ENCODE measurements at regions not wholly inside any gene's neighbourhood (a gene's known extent, or its start where the extent isn't known, plus 50 kb on each side); places are given as distances from the start of the nearest gene placed in this dataset.

DNA sequence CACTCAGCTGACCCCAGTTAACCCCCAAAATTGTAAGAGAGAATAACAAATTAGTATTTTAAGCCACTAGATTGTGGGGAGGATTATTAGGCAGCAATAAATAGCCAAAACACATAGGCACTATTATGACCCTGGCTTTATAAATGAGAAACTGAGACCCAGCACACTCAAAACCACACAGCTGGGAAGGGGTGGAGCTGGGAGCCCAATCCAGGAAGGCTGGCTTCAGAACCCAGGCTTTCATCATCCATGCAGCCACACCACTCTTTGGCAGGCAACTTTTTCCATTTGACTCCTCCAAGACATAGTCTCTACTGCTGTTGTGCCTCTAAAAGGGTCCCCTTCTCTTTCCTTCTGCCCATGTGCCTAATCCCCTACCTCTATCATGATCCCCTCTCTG is 253.8 kb downstream of the DHX15 start:
- no peak for DNase-seq (ENCODE audit: low read depth)
- no peak overlapping the region for H3K4me3 ChIP-seq (ENCODE audit: low read depth, low read length)
- TF ChIP-seq, protein P1, sequence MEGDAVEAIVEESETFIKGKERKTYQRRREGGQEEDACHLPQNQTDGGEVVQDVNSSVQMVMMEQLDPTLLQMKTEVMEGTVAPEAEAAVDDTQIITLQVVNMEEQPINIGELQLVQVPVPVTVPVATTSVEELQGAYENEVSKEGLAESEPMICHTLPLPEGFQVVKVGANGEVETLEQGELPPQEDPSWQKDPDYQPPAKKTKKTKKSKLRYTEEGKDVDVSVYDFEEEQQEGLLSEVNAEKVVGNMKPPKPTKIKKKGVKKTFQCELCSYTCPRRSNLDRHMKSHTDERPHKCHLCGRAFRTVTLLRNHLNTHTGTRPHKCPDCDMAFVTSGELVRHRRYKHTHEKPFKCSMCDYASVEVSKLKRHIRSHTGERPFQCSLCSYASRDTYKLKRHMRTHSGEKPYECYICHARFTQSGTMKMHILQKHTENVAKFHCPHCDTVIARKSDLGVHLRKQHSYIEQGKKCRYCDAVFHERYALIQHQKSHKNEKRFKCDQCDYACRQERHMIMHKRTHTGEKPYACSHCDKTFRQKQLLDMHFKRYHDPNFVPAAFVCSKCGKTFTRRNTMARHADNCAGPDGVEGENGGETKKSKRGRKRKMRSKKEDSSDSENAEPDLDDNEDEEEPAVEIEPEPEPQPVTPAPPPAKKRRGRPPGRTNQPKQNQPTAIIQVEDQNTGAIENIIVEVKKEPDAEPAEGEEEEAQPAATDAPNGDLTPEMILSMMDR (conservative IDR thresholded peaks at IDR 0.05; ENCODE audit: low read depth, low read length), result no peak

DNA sequence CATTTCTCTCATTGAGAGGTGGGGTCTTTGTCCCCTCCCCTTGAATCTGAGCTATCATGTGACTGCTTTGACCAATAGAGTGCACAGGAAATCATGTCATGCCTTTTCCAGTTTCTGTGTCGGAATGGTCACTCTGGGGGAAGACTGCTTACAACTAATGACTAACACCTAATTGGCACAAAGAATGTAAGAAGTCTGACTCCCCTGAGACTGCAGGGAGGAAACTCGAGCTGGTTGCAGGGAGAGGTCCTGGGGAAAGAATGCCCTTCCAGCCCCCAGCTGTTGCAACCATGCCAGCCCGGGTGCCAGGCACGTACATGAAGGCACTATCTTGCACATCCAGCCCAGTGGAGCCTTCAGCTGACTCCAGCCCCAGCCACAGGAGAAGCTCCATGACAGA is 254.2 kb downstream of the DHX15 start:
- TF ChIP-seq, protein P1 (conservative IDR thresholded peaks at IDR 0.05; ENCODE audit: low read depth, low read length), result no peak
- H3K4me3 ChIP-seq (ENCODE audit: low read depth, low read length), result no peak overlapping the region
- DNase-seq (ENCODE audit: low read depth), result peak; percentile 10

DNA sequence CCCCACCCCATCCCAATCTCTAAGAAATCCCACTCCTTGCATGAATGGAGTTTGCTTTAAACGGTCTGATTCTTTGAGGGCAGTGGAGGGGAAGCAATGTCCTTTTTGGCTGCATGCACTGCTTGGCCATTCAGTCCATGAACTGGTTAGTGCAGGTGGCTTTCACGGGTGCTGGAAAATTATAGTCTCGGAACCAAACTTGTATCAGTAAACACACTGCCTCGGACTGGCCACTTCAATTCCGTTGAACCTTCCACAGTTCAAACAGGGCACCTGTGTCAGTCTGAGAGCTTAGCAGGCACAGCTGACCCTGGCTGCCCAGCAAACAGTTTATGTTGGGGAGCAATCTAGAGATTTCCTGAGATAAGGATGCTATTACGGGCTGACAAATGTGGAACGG is 255.6 kb downstream of the DHX15 start:
- no peak overlapping the region for H3K4me3 ChIP-seq (ENCODE audit: low read depth, low read length)
- DNase-seq (ENCODE audit: low read depth), result no peak
- TF ChIP-seq, protein P1 (conservative IDR thresholded peaks at IDR 0.05; ENCODE audit: low read depth, low read length), result no peak

DNA sequence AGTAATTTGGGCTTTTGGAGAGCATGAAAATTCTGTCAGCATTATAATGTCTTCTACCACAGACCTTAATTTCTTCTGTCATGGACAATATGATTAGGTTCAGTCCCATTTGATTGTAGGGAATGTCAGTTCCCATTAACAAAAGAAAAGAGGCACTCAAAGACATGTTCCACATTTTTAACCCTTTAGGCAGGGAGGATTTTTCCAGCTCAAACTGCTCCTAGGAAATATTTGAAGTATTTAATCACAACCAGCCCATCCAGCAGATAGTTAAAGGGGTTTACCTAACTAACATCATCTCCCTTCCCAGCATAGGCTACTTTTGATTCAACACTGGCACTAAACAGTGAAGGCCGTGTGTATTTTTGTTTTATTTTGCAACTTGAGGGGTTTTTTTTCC is 256.0 kb downstream of the DHX15 start:
- TF ChIP-seq, protein P1 (conservative IDR thresholded peaks at IDR 0.05; ENCODE audit: low read depth, low read length), result no peak
- DNase-seq (ENCODE audit: low read depth), result no peak
- no peak overlapping the region for H3K4me3 ChIP-seq (ENCODE audit: low read depth, low read length)

DNA sequence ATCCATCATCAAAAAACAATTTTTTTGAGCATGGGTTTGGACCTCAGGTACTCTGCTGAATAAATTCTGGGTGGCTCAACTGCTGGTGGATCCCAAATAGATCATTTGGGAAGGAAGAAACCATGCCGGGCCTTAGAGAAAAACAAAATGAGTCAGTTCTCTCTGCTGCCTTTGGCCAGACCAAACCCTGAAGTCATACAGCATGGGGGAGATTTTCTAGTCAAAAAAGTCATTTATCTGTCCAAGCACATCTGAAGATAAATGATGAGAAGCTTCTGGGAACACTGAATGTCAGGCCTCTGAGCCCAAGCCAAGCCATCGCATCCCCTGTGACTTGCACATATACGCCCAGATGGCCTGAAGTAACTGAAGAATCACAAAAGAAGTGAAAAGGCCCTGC is 261.4 kb downstream of the DHX15 start:
- H3K4me3 ChIP-seq (ENCODE audit: low read depth, low read length), result no peak overlapping the region
- TF ChIP-seq, protein P1 (conservative IDR thresholded peaks at IDR 0.05; ENCODE audit: low read depth, low read length), result no peak
- no peak for DNase-seq (ENCODE audit: low read depth)

DNA sequence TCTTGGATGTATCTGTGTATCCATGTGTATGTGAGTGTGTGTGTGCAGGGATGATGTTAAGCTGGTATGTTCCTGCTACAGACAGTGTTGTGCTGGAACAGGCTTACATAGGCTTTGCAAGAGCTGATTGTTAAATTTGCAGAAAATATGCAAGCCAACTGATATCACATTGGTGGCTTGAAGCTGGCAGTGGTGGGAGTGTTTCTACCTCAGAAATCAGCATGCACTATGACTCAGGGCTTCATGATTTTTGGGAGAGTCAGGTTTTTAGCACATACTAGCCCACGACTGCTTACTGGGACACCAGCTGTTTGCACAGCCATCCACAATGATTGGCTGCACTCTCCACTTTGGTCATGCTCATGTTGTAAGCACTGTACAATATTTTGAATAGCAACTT is 261.8 kb downstream of the DHX15 start:
- no peak overlapping the region for H3K4me3 ChIP-seq (ENCODE audit: low read depth, low read length)
- TF ChIP-seq, protein P1 (conservative IDR thresholded peaks at IDR 0.05; ENCODE audit: low read depth, low read length), result no peak
- no peak for DNase-seq (ENCODE audit: low read depth)

DNA sequence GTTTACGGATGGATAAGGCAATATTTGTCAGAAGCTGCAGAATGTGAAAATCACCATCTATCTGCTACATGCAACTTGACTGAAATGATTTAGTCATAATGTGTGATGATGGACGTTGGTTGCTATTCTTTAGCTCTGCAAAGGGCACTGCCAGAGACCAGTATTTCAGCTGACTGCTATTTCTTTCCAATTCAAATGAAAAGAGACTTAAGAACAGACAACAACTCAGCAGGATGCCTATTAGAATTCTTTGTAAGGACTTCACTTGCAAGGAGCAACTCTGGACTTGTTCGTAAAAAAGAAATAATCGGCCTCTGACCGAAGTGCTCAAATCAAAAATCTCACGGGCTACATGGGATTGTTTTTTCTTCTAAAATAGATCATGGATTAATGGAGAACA is 262.7 kb downstream of the DHX15 start:
- H3K4me3 ChIP-seq (ENCODE audit: low read depth, low read length), result no peak overlapping the region
- DNase-seq (ENCODE audit: low read depth), result no peak
- TF ChIP-seq, protein P1 (conservative IDR thresholded peaks at IDR 0.05; ENCODE audit: low read depth, low read length), result no peak

Data from epithelial cell of proximal tubule (primary cell).